HepG2 (cell line): ENCODE measurements at regions not wholly inside any gene's neighbourhood (a gene's known extent, or its start where the extent isn't known, plus 50 kb on each side); places are given as distances from the start of the nearest gene placed in this dataset.

ENCODE experiments used
- GMEB2 ChIP-seq: IDR thresholded peaks from 2 replicates; pipeline ENCODE4 v1.6.1; 2016; ENCODE audit warnings: missing biosample characterization, missing genetic modification reagents, low read depth
- KAT8 ChIP-seq: IDR thresholded peaks from 2 replicates; pipeline ENCODE4 v1.6.1; 2016; ENCODE audit warnings: missing genetic modification reagents, missing compliant biosample characterization
- NFKB2 ChIP-seq: sonication (generic); formaldehyde crosslinking; IDR thresholded peaks from 2 replicates; pipeline ENCODE4 v1.4.0; 2020; ENCODE audit warnings: missing genetic modification reagents, borderline replicate concordance
- PHF8 ChIP-seq: sonication (generic); formaldehyde crosslinking; IDR thresholded peaks from 2 replicates; pipeline ENCODE4 v1.5.0; 2020; ENCODE audit warnings: missing genetic modification reagents
- RCOR2 ChIP-seq: IDR thresholded peaks from 2 replicates; pipeline ENCODE4 v1.6.1; 2016; ENCODE audit warnings: missing biosample characterization, missing genetic modification reagents
- TBX3 ChIP-seq: fragments of 450-650 bp; IDR thresholded peaks from 2 replicates; pipeline ENCODE4 v1.6.1; 2017; ENCODE audit warnings: antibody characterized with exemption, mild to moderate bottlenecking, inconsistent platforms, borderline replicate concordance
- ZNF704 ChIP-seq: sonication (generic); formaldehyde crosslinking; IDR thresholded peaks from 2 replicates; pipeline ENCODE4 v1.8.1; 2023; ENCODE audit warnings: mild to moderate bottlenecking, inconsistent platforms, moderate library complexity, missing genetic modification reagents, borderline replicate concordance
- ZSCAN25 ChIP-seq: sonication (generic); formaldehyde crosslinking; IDR thresholded peaks from 2 replicates; pipeline ENCODE4 v1.8.0; 2022; ENCODE audit warnings: mild to moderate bottlenecking, missing genetic modification reagents
- ZSCAN5A ChIP-seq: sonication (generic); formaldehyde crosslinking; IDR thresholded peaks from 2 replicates; pipeline ENCODE4 v1.8.0; 2022; ENCODE audit warnings: mild to moderate bottlenecking, missing genetic modification reagents, borderline replicate concordance

GRCh38 chr18:49655266-49656072 lies 93.6 kb downstream of the LIPG start (continued):
- TF ChIP-seq RCOR2 = no peak
- no peak for TF ChIP-seq ZSCAN25 (CRISPR knock-in tag)
- no peak for TF ChIP-seq TBX3
- no peak for TF ChIP-seq ZSCAN5A (CRISPR knock-in tag)
- TF ChIP-seq ZNF704 (CRISPR knock-in tag) = no peak
- TF ChIP-seq KAT8 (CRISPR knock-in tag) = no peak
- TF ChIP-seq GMEB2 (CRISPR knock-in tag) = no peak
- TF ChIP-seq NFKB2 (CRISPR knock-in tag) = no peak
- TF ChIP-seq PHF8 = no peak
